H9 (cell line): ENCODE measurements at regions not wholly inside any gene's neighbourhood (a gene's known extent, or its start where the extent isn't known, plus 50 kb on each side); places are given as distances from the start of the nearest gene placed in this dataset.

Source experiments
- DNase-seq: peaks from one replicate; pipeline ENCODE4 v3.0.0-alpha.2; 2017
- H2AFZ ChIP-seq: one replicate; pipeline ENCODE4 v1.6.1; 2013; ENCODE audit warnings: mild to moderate bottlenecking, low read length, control low read depth, moderate library complexity
- H2AK5ac ChIP-seq: 2 replicates; pipeline ENCODE4 v1.6.1; 2013; ENCODE audit warnings: low read length, control low read depth, mixed read lengths; ENCODE audit not compliant: insufficient read length
- H2BK120ac ChIP-seq: one replicate; pipeline ENCODE4 v1.6.1; 2013; ENCODE audit warnings: low read depth, mild to moderate bottlenecking, low read length, control low read depth, inconsistent platforms; ENCODE audit not compliant: poor library complexity, severe bottlenecking
- H2BK12ac ChIP-seq: 2 replicates; pipeline ENCODE4 v1.6.1; 2013; ENCODE audit warnings: low read length, control low read depth, mixed read lengths, low read depth; ENCODE audit not compliant: insufficient read length
- H2BK15ac ChIP-seq: 2 replicates; pipeline ENCODE4 v1.6.1; 2013; ENCODE audit warnings: low read depth, low read length, control low read depth
- H2BK20ac ChIP-seq: one replicate; pipeline ENCODE4 v1.6.1; 2013; ENCODE audit warnings: low read depth, mild to moderate bottlenecking, low read length, control low read depth, inconsistent platforms; ENCODE audit not compliant: poor library complexity, severe bottlenecking
- H2BK5ac ChIP-seq: 2 replicates; pipeline ENCODE4 v1.6.1; 2013; ENCODE audit warnings: low read length, control low read depth, mixed read lengths; ENCODE audit not compliant: insufficient read length
- H3K14ac ChIP-seq: 2 replicates; pipeline ENCODE4 v1.6.1; 2013; ENCODE audit warnings: low read length, control low read depth; ENCODE audit not compliant: insufficient read depth
- H3K18ac ChIP-seq: 2 replicates; pipeline ENCODE4 v1.6.1; 2013; ENCODE audit warnings: low read depth, mild to moderate bottlenecking, mixed read lengths, low read length, control low read depth; ENCODE audit not compliant: insufficient read length
- H3K23ac ChIP-seq: 2 replicates; pipeline ENCODE4 v1.6.1; 2013; ENCODE audit warnings: low read length, control low read depth, mixed read lengths, low read depth; ENCODE audit not compliant: insufficient read length
- H3K23me2 ChIP-seq: 2 replicates; pipeline ENCODE4 v1.6.1; 2013; ENCODE audit warnings: low read depth, mild to moderate bottlenecking, mixed read lengths, low read length, control low read depth; ENCODE audit not compliant: insufficient read length, poor library complexity, severe bottlenecking
- H3K27ac ChIP-seq: 2 replicates; pipeline ENCODE4 v1.5.1; 2013; ENCODE audit warnings: low read length, control low read depth, mixed read lengths, low read depth; ENCODE audit not compliant: insufficient read length
- H3K27me3 ChIP-seq: 2 replicates; pipeline ENCODE4 v1.6.1; 2013; ENCODE audit warnings: low read length, control low read depth, inconsistent platforms; ENCODE audit not compliant: insufficient read depth
- H3K4ac ChIP-seq: 2 replicates; pipeline ENCODE4 v1.6.1; 2013; ENCODE audit warnings: low read depth, mild to moderate bottlenecking, control low read depth, inconsistent platforms, low read length, moderate library complexity
- H3K4me1 ChIP-seq: 2 replicates; pipeline ENCODE4 v1.6.1; 2013; ENCODE audit warnings: low read length, control low read depth, inconsistent platforms; ENCODE audit not compliant: insufficient read depth
- H3K4me2 ChIP-seq: 2 replicates; pipeline ENCODE4 v1.6.1; 2013; ENCODE audit warnings: low read length, control low read depth, mixed read lengths; ENCODE audit not compliant: insufficient read length, insufficient read depth
- H3K56ac ChIP-seq: 2 replicates; pipeline ENCODE4 v1.6.1; 2013; ENCODE audit warnings: low read depth, mild to moderate bottlenecking, mixed read lengths, low read length, control low read depth; ENCODE audit not compliant: insufficient read length
- H3K79me1 ChIP-seq: 2 replicates; pipeline ENCODE4 v1.6.1; 2013; ENCODE audit warnings: low read depth, mild to moderate bottlenecking, moderate library complexity, low read length, control low read depth, inconsistent platforms; ENCODE audit not compliant: insufficient read depth, poor library complexity, severe bottlenecking
- H3K79me2 ChIP-seq: 2 replicates; pipeline ENCODE4 v1.6.1; 2013; ENCODE audit warnings: low read length, control low read depth, inconsistent platforms; ENCODE audit not compliant: insufficient read depth
- H3K9ac ChIP-seq: 2 replicates; pipeline ENCODE4 v1.6.1; 2013; ENCODE audit warnings: low read length, control low read depth, mixed read lengths; ENCODE audit not compliant: insufficient read length; ENCODE audit errors: extremely low read depth
- H3K9me3 ChIP-seq: one replicate; pipeline ENCODE4 v1.6.1; 2013; ENCODE audit warnings: low read depth, low read length, inconsistent platforms; ENCODE audit not compliant: control insufficient read depth
- H3T11ph ChIP-seq: one replicate; pipeline ENCODE4 v1.6.1; 2013; ENCODE audit warnings: mild to moderate bottlenecking, low read length, control low read depth, inconsistent platforms
- H4K20me1 ChIP-seq: one replicate; pipeline ENCODE4 v1.6.1; 2013; ENCODE audit not compliant: control insufficient read depth, insufficient read length, insufficient read depth
- H4K5ac ChIP-seq: 2 replicates; pipeline ENCODE4 v1.6.1; 2013; ENCODE audit warnings: low read depth, mild to moderate bottlenecking, mixed read lengths, low read length, control low read depth; ENCODE audit not compliant: insufficient read length
- H4K8ac ChIP-seq: replicated peaks from 2 replicates; pipeline ENCODE4 v1.6.1; 2013; ENCODE audit warnings: low read length, control low read depth, mixed read lengths, low read depth; ENCODE audit not compliant: insufficient read length
- H4K91ac ChIP-seq: 2 replicates; pipeline ENCODE4 v1.6.1; 2013; ENCODE audit warnings: low read depth, mild to moderate bottlenecking, moderate library complexity, mixed read lengths, low read length, control low read depth; ENCODE audit not compliant: insufficient read length
- H3K27ac Mint-ChIP-seq, 3 experiments: 2 replicates in 2 of 3; 3 replicates in 1 of 3; pipeline ENCODE4 v1.8.0; 2020 to 2021; ENCODE audit warnings: mixed read lengths in 3 of 3, mild to moderate bottlenecking in 1 of 3, moderate library complexity in 1 of 3
- H3K27me3 Mint-ChIP-seq: 2 replicates; pipeline ENCODE4 v1.8.0; 2021; ENCODE audit warnings: low read depth, mild to moderate bottlenecking, moderate library complexity, mixed read lengths
- H3K36me3 Mint-ChIP-seq, 3 experiments: 2 replicates in 2 of 3; 3 replicates in 1 of 3; pipeline ENCODE4 v1.8.0; 2020 to 2021; ENCODE audit warnings: low read depth in 3 of 3, mixed read lengths in 3 of 3; ENCODE audit not compliant: insufficient read depth in 1 of 3
- H3K4me1 Mint-ChIP-seq, 2 experiments: 2 replicates each; pipeline ENCODE4 v1.8.0; 2020; ENCODE audit warnings: mixed read lengths in 2 of 2
- H3K4me3 Mint-ChIP-seq, 2 experiments: 2 replicates in 1 of 2; 3 replicates in 1 of 2; pipeline ENCODE4 v1.8.0; 2020 to 2021; ENCODE audit warnings: mild to moderate bottlenecking in 2 of 2, mixed read lengths in 2 of 2, moderate library complexity in 1 of 2
- H3K9me3 Mint-ChIP-seq, 2 experiments: 2 replicates in 1 of 2; 3 replicates in 1 of 2; pipeline ENCODE4 v1.8.0; 2020; ENCODE audit warnings: mild to moderate bottlenecking in 2 of 2, mixed read lengths in 2 of 2, moderate library complexity in 1 of 2
- WGBS: extraction: QIAGEN DNeasy Blood & Tissue Kit; methylation state at CpG from one replicate; pipeline ENCODE4 v1.1.7; 2013; ENCODE audit warnings: missing lambda C conversion rate, low lambda C conversion rate, mixed read lengths; ENCODE audit not compliant: insufficient read length; ENCODE audit errors: extremely low coverage; 5-methylcytosine and 5-hydroxymethylcytosine counted together
- TF ChIP-seq, protein P1 (sequence below): fragments of 200-600 bp; sonication (generic); conservative IDR thresholded peaks from 3 replicates; pipeline ENCODE4 v1.8.0; 2021; ENCODE audit warnings: antibody characterized with exemption, mild to moderate bottlenecking

DNA sequence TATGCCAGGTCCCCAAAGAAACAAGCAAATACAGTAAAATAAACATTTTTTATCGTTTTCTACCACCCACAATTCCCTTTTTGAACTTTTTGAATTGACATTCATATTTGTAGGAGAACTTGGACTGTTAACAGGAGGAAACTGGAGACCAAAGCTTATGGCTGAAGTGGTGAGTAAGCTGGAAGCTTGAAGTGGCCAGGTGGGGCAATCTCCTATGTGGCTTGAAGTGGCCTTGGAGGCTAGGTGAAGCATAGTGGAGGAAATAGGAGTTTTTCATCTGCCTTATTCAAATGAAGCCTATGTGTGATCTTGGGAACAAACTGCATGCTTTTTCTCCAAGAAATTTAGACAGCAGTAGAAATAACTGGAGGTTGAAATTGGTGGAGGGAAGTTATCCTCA, 962.9 kb upstream of the FANCL start:
- Mint-ChIP-seq H3K4me1 (peaks cover 5 to 6% of the 10 kb centered on the region in 2 experiments), H3K36me3 (peaks cover 0 to 6% (median 0%) of the 10 kb centered on the region in 3 experiments; a peak in 1 of 7 replicates), H3K27me3 (no peaks in the 10 kb centered on the region), H3K9me3 (peaks cover 7 to 9% of the 10 kb centered on the region in 2 experiments), H3K27ac (no peak overlapping the region), H3K4me3 (no peak overlapping the region)
- H2BK15ac ChIP-seq = no peak overlapping the region
- H3K23me2 ChIP-seq = no peaks in the 10 kb centered on the region
- H3K79me1 ChIP-seq = no peaks in the 10 kb centered on the region
- H3K27me3 ChIP-seq = no peaks in the 10 kb centered on the region
- no peak overlapping the region for H4K91ac ChIP-seq
- H2BK20ac ChIP-seq = no peak overlapping the region
- H3K9me3 ChIP-seq = no peaks in the 10 kb centered on the region
- no peaks in the 10 kb centered on the region for H4K20me1 ChIP-seq
- H3K27ac ChIP-seq = no peak overlapping the region
- no peaks in the 10 kb centered on the region for H3K79me2 ChIP-seq
- H3K18ac ChIP-seq = no peak overlapping the region
- TF ChIP-seq, protein P1, sequence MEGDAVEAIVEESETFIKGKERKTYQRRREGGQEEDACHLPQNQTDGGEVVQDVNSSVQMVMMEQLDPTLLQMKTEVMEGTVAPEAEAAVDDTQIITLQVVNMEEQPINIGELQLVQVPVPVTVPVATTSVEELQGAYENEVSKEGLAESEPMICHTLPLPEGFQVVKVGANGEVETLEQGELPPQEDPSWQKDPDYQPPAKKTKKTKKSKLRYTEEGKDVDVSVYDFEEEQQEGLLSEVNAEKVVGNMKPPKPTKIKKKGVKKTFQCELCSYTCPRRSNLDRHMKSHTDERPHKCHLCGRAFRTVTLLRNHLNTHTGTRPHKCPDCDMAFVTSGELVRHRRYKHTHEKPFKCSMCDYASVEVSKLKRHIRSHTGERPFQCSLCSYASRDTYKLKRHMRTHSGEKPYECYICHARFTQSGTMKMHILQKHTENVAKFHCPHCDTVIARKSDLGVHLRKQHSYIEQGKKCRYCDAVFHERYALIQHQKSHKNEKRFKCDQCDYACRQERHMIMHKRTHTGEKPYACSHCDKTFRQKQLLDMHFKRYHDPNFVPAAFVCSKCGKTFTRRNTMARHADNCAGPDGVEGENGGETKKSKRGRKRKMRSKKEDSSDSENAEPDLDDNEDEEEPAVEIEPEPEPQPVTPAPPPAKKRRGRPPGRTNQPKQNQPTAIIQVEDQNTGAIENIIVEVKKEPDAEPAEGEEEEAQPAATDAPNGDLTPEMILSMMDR = no peak
- no peak overlapping the region for H2AFZ ChIP-seq
- no peak overlapping the region for H4K5ac ChIP-seq
- no peak overlapping the region for H3K9ac ChIP-seq
- H2BK120ac ChIP-seq = no peak overlapping the region
- H4K8ac ChIP-seq = no peak overlapping the region
- H3K56ac ChIP-seq = no peak overlapping the region
- DNase-seq = no peak
- no peak overlapping the region for H3K4ac ChIP-seq
- H3K4me1 ChIP-seq = no peaks in the 10 kb centered on the region
- H2BK5ac ChIP-seq = no peak overlapping the region
- H2AK5ac ChIP-seq = no peak overlapping the region
- H3K14ac ChIP-seq = no peak overlapping the region
- H3K23ac ChIP-seq = no peak overlapping the region
- no peak overlapping the region for H2BK12ac ChIP-seq
- no CpG with 5 or more reads among the region's 1 CpG for WGBS
- no peak overlapping the region for H3T11ph ChIP-seq
- H3K4me2 ChIP-seq = no peak overlapping the region
